Activated B cell treated with CpG ODN at 0.5 μM for 24 hours (primary cell): ENCODE measurements at regions not wholly inside any gene's neighbourhood (a gene's known extent, or its start where the extent isn't known, plus 50 kb on each side); places are given as distances from the start of the nearest gene placed in this dataset.
A peak's percentile ranks its signal among the peaks of the same experiment; 100 is the strongest.
"Not testable (repeated sequence)": the region's sequence is repeated elsewhere in the genome, so short reads cannot be mapped to it uniquely, and the experiment has no call there.

Source experiments
- ATAC-seq: fragments of 200-7000 bp; cut with Tn5 transposase; one replicate; pipeline ENCODE4 v1.10.0; 2021; ENCODE audit warnings: low read depth, mild to moderate bottlenecking, moderate library complexity
- CTCF ChIA-PET: fragments of 350-600 bp; sonication (Branson Sonifier 250); formaldehyde crosslinking; loops from one replicate; lab custom pipeline; 2021; ENCODE audit warnings: antibody characterized with exemption; lab: Charles Lee
- POLR2A ChIA-PET: fragments of 350-600 bp; sonication (Branson Sonifier 250); formaldehyde crosslinking; loops from one replicate; lab custom pipeline; 2021; ENCODE audit warnings: antibody characterized with exemption; lab: Charles Lee
- DNase-seq: peaks from one replicate; pipeline ENCODE4 v3.0.0; 2022
- H3K27ac Mint-ChIP-seq: one replicate; pipeline ENCODE4 v1.8.0; 2020; ENCODE audit warnings: mixed read lengths
- H3K27me3 Mint-ChIP-seq: one replicate; pipeline ENCODE4 v1.8.0; 2021; ENCODE audit warnings: mixed read lengths
- H3K36me3 Mint-ChIP-seq: one replicate; pipeline ENCODE4 v1.8.0; 2021; ENCODE audit warnings: low read depth, mixed read lengths
- H3K4me1 Mint-ChIP-seq: one replicate; pipeline ENCODE4 v1.8.0; 2021; ENCODE audit warnings: mixed read lengths
- H3K4me3 Mint-ChIP-seq: one replicate; pipeline ENCODE4 v1.8.0; 2020; ENCODE audit warnings: mild to moderate bottlenecking, mixed read lengths
- H3K9me3 Mint-ChIP-seq: one replicate; pipeline ENCODE4 v1.8.0; 2020; ENCODE audit warnings: mixed read lengths
- intact Hi-C: fragments of 100-400 bp; cut with micrococcal nuclease; formaldehyde crosslinking; loops from one replicate; pipeline ENCODE4 v1.15.1; 2024
- TF ChIP-seq, protein P1 (sequence below): fragments of 200-600 bp; IDR thresholded peaks from one replicate; pipeline ENCODE4 v1.8.0; 2022; ENCODE audit warnings: antibody characterized with exemption, mild to moderate bottlenecking

DNA sequence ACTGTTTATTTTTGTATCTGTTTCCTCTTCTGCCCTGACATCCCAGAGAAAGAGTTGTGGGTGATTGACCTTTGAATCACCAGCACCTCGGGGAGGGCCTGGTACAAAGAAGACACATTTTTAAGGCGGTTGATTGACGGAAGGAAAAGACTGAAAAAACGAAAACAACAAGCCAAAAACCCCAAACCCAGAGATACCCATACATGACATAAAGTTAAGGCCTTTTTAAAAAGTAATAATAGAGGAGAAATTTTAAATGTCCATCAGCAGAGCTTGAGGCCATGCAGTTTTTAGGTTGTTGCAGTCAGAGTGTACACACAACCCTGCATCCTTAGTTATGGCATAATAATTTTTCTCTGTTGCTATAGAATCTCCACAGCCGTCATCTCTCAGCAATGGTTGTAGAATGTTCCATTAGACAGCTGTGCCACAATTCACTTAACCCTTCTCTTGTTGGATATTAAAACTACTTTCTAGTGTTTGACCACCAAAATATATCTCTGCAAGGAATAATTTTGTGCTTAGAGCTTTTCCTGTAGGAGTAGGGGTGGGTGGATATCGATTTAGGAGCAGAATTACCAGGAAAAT lies 110.2 kb downstream of the GNL3L start:
- H3K9me3 Mint-ChIP-seq, result peaks cover 8% of the 10 kb centered on the region
- peak overlapping the region; percentile 97 for H3K4me3 Mint-ChIP-seq
- DNase-seq, result no peak
- no peaks in the 10 kb centered on the region for H3K27me3 Mint-ChIP-seq
- peaks cover 6% of the 10 kb centered on the region for H3K36me3 Mint-ChIP-seq
- H3K4me1 Mint-ChIP-seq, result peaks cover 6% of the 10 kb centered on the region
- ChIA-PET CTCF (interaction anchor here (0.9 to 1.0 kb wide), 2 partner anchors 359 to 417 kb away, joined by 4 to 6 read pairs; no protein-coding TSS in a partner anchor), POLR2A (interaction anchor here (0.6 to 3.4 kb wide), 16 partner anchors 51 to 1268 kb away, joined by 3 to 38 read pairs (median 5); partner anchors contain the start of genes APEX2, GNL3L, HUWE1 and MAGED2)
- peak overlapping the region; percentile 100 for H3K27ac Mint-ChIP-seq
- ATAC-seq, result no peak
- TF ChIP-seq, protein P1, sequence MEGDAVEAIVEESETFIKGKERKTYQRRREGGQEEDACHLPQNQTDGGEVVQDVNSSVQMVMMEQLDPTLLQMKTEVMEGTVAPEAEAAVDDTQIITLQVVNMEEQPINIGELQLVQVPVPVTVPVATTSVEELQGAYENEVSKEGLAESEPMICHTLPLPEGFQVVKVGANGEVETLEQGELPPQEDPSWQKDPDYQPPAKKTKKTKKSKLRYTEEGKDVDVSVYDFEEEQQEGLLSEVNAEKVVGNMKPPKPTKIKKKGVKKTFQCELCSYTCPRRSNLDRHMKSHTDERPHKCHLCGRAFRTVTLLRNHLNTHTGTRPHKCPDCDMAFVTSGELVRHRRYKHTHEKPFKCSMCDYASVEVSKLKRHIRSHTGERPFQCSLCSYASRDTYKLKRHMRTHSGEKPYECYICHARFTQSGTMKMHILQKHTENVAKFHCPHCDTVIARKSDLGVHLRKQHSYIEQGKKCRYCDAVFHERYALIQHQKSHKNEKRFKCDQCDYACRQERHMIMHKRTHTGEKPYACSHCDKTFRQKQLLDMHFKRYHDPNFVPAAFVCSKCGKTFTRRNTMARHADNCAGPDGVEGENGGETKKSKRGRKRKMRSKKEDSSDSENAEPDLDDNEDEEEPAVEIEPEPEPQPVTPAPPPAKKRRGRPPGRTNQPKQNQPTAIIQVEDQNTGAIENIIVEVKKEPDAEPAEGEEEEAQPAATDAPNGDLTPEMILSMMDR, result no peak
- intact Hi-C loops, result loop anchor here (1.0 kb wide), 2 partner anchors 147 to 417 kb away; no protein-coding TSS in a partner anchor

DNA sequence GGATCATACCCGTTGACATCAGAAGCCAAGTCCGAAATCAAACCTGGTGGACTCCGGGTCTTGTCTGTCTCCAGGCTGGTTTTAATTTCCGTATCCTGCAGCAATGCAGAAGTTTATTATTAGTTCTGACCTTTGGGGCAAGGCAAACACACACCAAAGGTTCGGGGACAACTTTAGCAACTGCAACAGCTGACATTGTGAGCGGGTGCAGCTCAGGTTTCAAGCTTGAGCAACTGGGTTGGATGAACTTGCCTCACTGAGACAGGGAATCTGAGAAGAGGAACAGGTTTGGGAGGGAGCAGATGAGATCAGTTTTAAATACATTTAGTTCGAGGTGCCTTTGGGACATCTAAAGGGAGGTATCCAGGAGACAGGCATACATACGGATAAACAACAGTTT lies 110.7 kb downstream of the GNL3L start:
- ATAC-seq, result no peak
- intact Hi-C loops, result loop anchor here (1.0 kb wide), 2 partner anchors 147 to 417 kb away; no protein-coding TSS in a partner anchor
- Mint-ChIP-seq H3K36me3 (peaks cover 6% of the 10 kb centered on the region), H3K27ac (peak overlapping the region; percentile 41), H3K4me1 (peaks cover 6% of the 10 kb centered on the region), H3K27me3 (no peaks in the 10 kb centered on the region), H3K4me3 (no peak overlapping the region), H3K9me3 (peaks cover 2% of the 10 kb centered on the region)
- POLR2A ChIA-PET, result interaction anchor here (0.6 to 3.4 kb wide), 2 partner anchors 167 to 606 kb away, joined by 7 to 38 read pairs; partner anchors contain the start of gene MAGED2
- no peak for DNase-seq
- TF ChIP-seq, protein P1, result no peak
- CTCF ChIA-PET, result interaction anchor here (1.7 kb wide), 1 partner anchor 146 kb away, joined by 5 read pairs; no protein-coding TSS in a partner anchor

DNA sequence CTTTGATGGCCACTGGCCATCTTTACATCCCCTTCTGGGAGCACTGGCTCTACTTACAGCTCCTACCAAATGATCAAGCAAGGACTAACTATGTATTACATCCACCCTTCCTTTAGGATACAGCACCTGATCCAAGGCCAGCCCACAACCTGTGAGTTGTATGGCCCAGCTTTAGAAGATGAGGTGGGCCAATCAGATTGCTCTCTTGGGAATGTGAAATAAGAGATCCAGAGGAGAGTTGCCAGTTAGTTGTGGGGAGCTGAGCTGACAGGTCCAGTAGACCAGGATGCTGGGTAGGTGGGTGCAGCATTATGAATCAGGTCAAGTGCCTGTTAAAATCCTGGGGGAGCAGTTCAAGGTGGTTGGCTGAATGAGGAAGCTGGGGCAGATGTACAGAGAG lies 111.5 kb downstream of the GNL3L start:
- intact Hi-C loops, result no loop called here

DNA sequence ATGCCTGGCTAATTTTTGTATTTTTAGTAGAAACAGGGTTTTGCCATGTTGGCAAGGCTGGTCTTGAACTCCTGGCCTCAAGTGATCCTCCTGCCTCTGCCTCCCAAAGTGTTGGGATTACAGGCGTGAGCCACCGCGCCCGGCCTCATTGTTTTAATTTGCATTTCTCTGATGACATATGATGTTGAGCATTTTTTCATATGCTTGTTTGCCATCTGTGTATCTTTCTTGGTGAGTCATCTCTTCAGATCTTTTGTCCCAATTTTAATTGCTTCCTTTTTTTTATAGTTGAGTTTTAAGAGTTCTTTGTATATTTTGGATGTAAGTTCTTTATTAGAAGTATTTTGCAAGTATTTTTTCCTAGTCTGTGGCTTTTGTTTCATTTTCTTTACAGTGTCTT lies 117.6 kb downstream of the GNL3L start:
- DNase-seq, H3K4me3 Mint-ChIP-seq, H3K27me3 Mint-ChIP-seq, intact Hi-C loops, H3K36me3 Mint-ChIP-seq, H3K9me3 Mint-ChIP-seq, ATAC-seq, H3K4me1 Mint-ChIP-seq, H3K27ac Mint-ChIP-seq, POLR2A ChIA-PET, CTCF ChIA-PET: not testable (repeated sequence)

More for the DNA sequence above, 111.5 kb downstream of the GNL3L start:
- Mint-ChIP-seq H3K27ac (no peak overlapping the region), H3K27me3 (no peaks in the 10 kb centered on the region), H3K4me1 (peaks cover 6% of the 10 kb centered on the region), H3K36me3 (peaks cover 6% of the 10 kb centered on the region), H3K4me3 (no peak overlapping the region), H3K9me3 (no peaks in the 10 kb centered on the region)
- CTCF ChIA-PET, result interaction anchor here (1.7 kb wide), 1 partner anchor 145 kb away, joined by 5 read pairs; no protein-coding TSS in a partner anchor
- POLR2A ChIA-PET, result interaction anchor here (3.4 kb wide), 1 partner anchor 167 kb away, joined by 38 read pairs; the partner anchor contains the start of gene MAGED2
- ATAC-seq (no peak), DNase-seq (no peak)
- TF ChIP-seq, protein P1, result no peak

DNA sequence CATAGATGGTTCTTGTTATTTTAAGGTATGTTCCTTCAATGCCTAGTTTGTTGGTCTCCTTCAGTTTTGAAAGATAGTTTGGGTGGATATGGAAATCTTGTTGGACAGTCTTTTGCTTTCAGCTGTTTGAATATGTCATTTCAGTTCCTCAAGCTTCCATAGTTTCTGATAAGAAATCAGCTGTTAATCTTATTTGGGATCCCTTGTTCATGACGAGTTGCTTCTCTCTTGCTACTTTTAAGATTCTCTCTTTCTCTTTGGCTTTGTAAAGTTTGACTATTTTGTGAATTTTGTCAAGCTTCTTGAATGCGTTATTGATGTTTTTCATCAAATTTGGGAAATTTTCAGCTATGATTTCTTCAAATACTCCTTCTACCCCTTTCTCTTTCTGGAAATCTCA lies 129.5 kb downstream of the GNL3L start:
- TF ChIP-seq, protein P1, result no peak
- intact Hi-C loops, result no loop called here
- Mint-ChIP-seq H3K27ac (no peak overlapping the region), H3K27me3 (no peaks in the 10 kb centered on the region), H3K4me3 (no peak overlapping the region), H3K36me3 (peaks cover 3% of the 10 kb centered on the region), H3K4me1 (no peaks in the 10 kb centered on the region), H3K9me3 (peaks cover 8% of the 10 kb centered on the region)
- no peak for DNase-seq
- ChIA-PET CTCF (no interaction called here), POLR2A (no interaction called here)
- ATAC-seq, result no peak
